ENCODE measurements at regions not wholly inside any gene's neighbourhood (a gene's known extent, or its start where the extent isn't known, plus 50 kb on each side); places are given as distances from the start of the nearest gene placed in this dataset.

DNA sequence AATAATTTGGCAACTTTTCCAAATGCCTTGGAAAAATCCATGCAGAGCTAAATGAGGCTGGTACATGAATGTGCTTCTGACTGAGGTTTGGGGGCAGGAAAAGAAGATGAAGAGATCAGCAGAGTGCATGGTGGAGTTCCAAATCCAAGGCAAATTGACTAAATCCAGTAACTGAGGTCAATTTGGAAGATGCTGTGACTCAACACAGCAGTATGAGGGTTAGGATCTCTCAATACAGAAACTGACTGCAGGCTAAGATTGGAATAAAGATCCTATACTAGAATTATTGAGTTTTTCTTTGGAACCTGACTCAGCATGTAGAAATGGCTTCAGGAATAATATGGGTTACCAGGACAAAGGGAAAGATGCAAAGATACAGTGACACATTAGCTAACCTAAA is 99.3 kb upstream of the FAT3 start:
- Histone ChIP-seq H3K9ac (replicated peaks; ENCODE audit: extremely low read depth, insufficient read depth, low read length) (no peak overlapping the region), H3K79me2 (ENCODE audit: control insufficient read depth, insufficient read depth, low read length) (no peaks in the 10 kb centered on the region), H3K9me1 (replicated peaks; ENCODE audit: control insufficient read depth, extremely low read depth, insufficient read depth, low read length) (no peaks in the 10 kb centered on the region), H3K27ac (ENCODE audit: insufficient read depth, low read depth, low read length) (no peak overlapping the region), H3K4me1 (ENCODE audit: control insufficient read depth, extremely low read depth, insufficient read depth, low read length) (no peaks in the 10 kb centered on the region), H3K36me3 (ENCODE audit: control insufficient read depth in 2 of 2, extremely low read depth in 1 of 2, insufficient read depth in 2 of 2, low read length in 2 of 2) (no peaks in the 10 kb centered on the region), H3K27me3 (ENCODE audit: control insufficient read depth in 2 of 2, insufficient read depth in 2 of 2, low read length in 2 of 2) (no peaks in the 10 kb centered on the region), H3K4me2 (ENCODE audit: insufficient read depth, low read length) (no peak overlapping the region), H3K4me3 (replicated peaks in 1 of 3; ENCODE audit: insufficient read depth in 1 of 3, low read depth in 1 of 3, low read length in 3 of 3) (no peak overlapping the region), H2AFZ (ENCODE audit: low read depth, low read length) (no peak overlapping the region), H4K20me1 (replicated peaks; ENCODE audit: control insufficient read depth, extremely low read depth, insufficient read depth, low read length) (no peaks in the 10 kb centered on the region), H3K9me3 (replicated peaks; ENCODE audit: control insufficient read depth, insufficient read depth, low read length) (no peaks in the 10 kb centered on the region)
- intact Hi-C loops (cut with micrococcal nuclease) (no loop called here), dilution Hi-C loops (cut with MboI; ENCODE audit: extremely low pct_ligation_motif_present, low sequenced_read_pairs) (no loop called here)
- TF ChIP-seq GATA2 (IDR thresholded peaks at IDR 0.05; ENCODE audit: insufficient read depth, insufficient read length, low read depth, low read length) (no peak), JUN (IDR thresholded peaks at IDR 0.05; ENCODE audit: borderline replicate concordance, insufficient read depth, insufficient read length, low read depth) (no peak)
- TF ChIP-seq, protein P1, sequence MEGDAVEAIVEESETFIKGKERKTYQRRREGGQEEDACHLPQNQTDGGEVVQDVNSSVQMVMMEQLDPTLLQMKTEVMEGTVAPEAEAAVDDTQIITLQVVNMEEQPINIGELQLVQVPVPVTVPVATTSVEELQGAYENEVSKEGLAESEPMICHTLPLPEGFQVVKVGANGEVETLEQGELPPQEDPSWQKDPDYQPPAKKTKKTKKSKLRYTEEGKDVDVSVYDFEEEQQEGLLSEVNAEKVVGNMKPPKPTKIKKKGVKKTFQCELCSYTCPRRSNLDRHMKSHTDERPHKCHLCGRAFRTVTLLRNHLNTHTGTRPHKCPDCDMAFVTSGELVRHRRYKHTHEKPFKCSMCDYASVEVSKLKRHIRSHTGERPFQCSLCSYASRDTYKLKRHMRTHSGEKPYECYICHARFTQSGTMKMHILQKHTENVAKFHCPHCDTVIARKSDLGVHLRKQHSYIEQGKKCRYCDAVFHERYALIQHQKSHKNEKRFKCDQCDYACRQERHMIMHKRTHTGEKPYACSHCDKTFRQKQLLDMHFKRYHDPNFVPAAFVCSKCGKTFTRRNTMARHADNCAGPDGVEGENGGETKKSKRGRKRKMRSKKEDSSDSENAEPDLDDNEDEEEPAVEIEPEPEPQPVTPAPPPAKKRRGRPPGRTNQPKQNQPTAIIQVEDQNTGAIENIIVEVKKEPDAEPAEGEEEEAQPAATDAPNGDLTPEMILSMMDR (IDR thresholded peaks at IDR 0.05; ENCODE audit: extremely low read depth in 1 of 2, insufficient read depth in 1 of 2, low read depth in 1 of 2, low read length in 2 of 2): no peak
- FAIRE-seq (no peak), DNase-seq (ENCODE audit: low read depth, low spot score) (no peak)
- ChIA-PET POLR2A (no interaction called here), CTCF (no interaction called here)
- no TSS peak for BruUV-seq (replicated peaks)

DNA sequence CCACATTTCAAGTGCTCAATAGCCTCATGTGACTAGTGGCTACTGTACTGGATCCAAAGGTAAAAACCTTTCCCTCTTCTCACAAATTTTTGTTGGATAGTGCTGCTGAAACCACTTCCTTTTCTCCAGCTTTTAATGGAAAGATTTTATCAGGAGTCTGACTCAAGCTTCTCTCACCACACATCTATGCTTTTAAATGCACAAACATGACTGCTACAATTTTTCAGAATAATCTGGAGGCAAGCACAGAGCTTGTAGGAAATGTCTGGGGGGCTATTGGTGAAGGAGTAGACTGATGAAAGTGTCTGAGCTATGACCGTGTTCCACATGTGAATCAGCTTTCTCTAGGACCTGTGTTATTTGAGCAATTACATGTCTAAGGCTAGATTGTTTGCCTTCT is 101.1 kb upstream of the FAT3 start:
- H3K27me3 ChIP-seq (ENCODE audit: control insufficient read depth in 2 of 2, insufficient read depth in 2 of 2, low read length in 2 of 2): no peaks in the 10 kb centered on the region
- intact Hi-C loops (cut with micrococcal nuclease) (no loop called here), dilution Hi-C loops (cut with MboI; ENCODE audit: extremely low pct_ligation_motif_present, low sequenced_read_pairs) (no loop called here)
- H3K4me2 ChIP-seq (ENCODE audit: insufficient read depth, low read length): no peak overlapping the region
- no TSS peak for BruUV-seq (replicated peaks)
- no peak overlapping the region for H3K9ac ChIP-seq (replicated peaks; ENCODE audit: extremely low read depth, insufficient read depth, low read length)
- H3K9me1 ChIP-seq (replicated peaks; ENCODE audit: control insufficient read depth, extremely low read depth, insufficient read depth, low read length): no peaks in the 10 kb centered on the region
- H4K20me1 ChIP-seq (replicated peaks; ENCODE audit: control insufficient read depth, extremely low read depth, insufficient read depth, low read length): no peaks in the 10 kb centered on the region
- no peaks in the 10 kb centered on the region for H3K79me2 ChIP-seq (ENCODE audit: control insufficient read depth, insufficient read depth, low read length)
- FAIRE-seq (no peak), DNase-seq (ENCODE audit: low read depth, low spot score) (peak; percentile 36)
- H3K9me3 ChIP-seq (replicated peaks; ENCODE audit: control insufficient read depth, insufficient read depth, low read length): no peaks in the 10 kb centered on the region
- POLR2A ChIA-PET: no interaction called here
- no peak overlapping the region for H3K4me3 ChIP-seq (replicated peaks in 1 of 3; ENCODE audit: insufficient read depth in 1 of 3, low read depth in 1 of 3, low read length in 3 of 3)
- no peak overlapping the region for H2AFZ ChIP-seq (ENCODE audit: low read depth, low read length)
- CTCF ChIA-PET: no interaction called here
- no peaks in the 10 kb centered on the region for H3K4me1 ChIP-seq (ENCODE audit: control insufficient read depth, extremely low read depth, insufficient read depth, low read length)
- TF ChIP-seq GATA2 (IDR thresholded peaks at IDR 0.05; ENCODE audit: insufficient read depth, insufficient read length, low read depth, low read length) (peak; percentile 82), EZH2 (IDR thresholded peaks at IDR 0.05; ENCODE audit: borderline replicate concordance, low read depth, low read length, severe bottlenecking) (no peak)
- H3K36me3 ChIP-seq (ENCODE audit: control insufficient read depth in 2 of 2, extremely low read depth in 1 of 2, insufficient read depth in 2 of 2, low read length in 2 of 2): no peaks in the 10 kb centered on the region
- no peak overlapping the region for H3K27ac ChIP-seq (ENCODE audit: insufficient read depth, low read depth, low read length)

Data from endothelial cell of umbilical vein (primary cell).